Heart left ventricle (tissue), 16 donors: ENCODE measurements at regions not wholly inside any gene's neighbourhood (a gene's known extent, or its start where the extent isn't known, plus 50 kb on each side); places are given as distances from the start of the nearest gene placed in this dataset.

Experiments
- ATAC-seq, 4 donors: fragments of 200-7000 bp; cut with Tn5 transposase; one replicate each; pipeline ENCODE4 v1.9.1; 2020 to 2022; ENCODE audit warnings: moderate library complexity in 4 of 4, mild to moderate bottlenecking in 3 of 4, moderate number of reproducible peaks in 1 of 4
- DNase-seq, 5 donors: peaks; one replicate each; pipeline ENCODE4 v3.0.0-alpha.2; 2020
- H3K27ac ChIP-seq, 12 donors: fragments of 200-600 bp; sonication (generic) in 4 of 12; one replicate each; pipeline versions ENCODE4 v1.5.0 to v1.8.0; 2016 to 2022; ENCODE audit warnings: mild to moderate bottlenecking in 2 of 12
- H3K27me3 ChIP-seq, 9 donors: fragments of 200-600 bp; sonication (generic) in 2 of 9; one replicate each; pipeline versions ENCODE4 v1.5.1 to v1.8.0; 2016 to 2022; ENCODE audit warnings: mild to moderate bottlenecking in 3 of 9
- H3K36me3 ChIP-seq, 9 donors: fragments of 200-600 bp; sonication (generic) in 2 of 9; one replicate each; pipeline versions ENCODE4 v1.5.0 to v1.8.0; 2018 to 2022; ENCODE audit warnings: mild to moderate bottlenecking in 2 of 9
- H3K4me1 ChIP-seq, 12 donors: fragments of 200-600 bp; sonication (generic) in 4 of 12; one replicate each; pipeline versions ENCODE4 v1.5.0 to v1.8.0; 2016 to 2022; ENCODE audit warnings: mild to moderate bottlenecking in 3 of 12
- H3K4me3 ChIP-seq, 12 donors: fragments of 200-600 bp; sonication (generic) in 4 of 12; one replicate each; pipeline versions ENCODE4 v1.5.0 to v1.8.0; 2017 to 2022; ENCODE audit warnings: mild to moderate bottlenecking in 9 of 12, moderate library complexity in 4 of 12
- H3K9me3 ChIP-seq, 12 donors: fragments of 200-600 bp; sonication (generic) in 4 of 12; one replicate each; pipeline versions ENCODE4 v1.5.0 to v1.8.0; 2016 to 2022; ENCODE audit warnings: mild to moderate bottlenecking in 1 of 12
- CTCF ChIP-seq, 12 donors: fragments of 200-600 bp; sonication (generic) in 4 of 12; IDR thresholded peaks; one replicate each; pipeline versions ENCODE4 v1.5.0 to v1.8.0; 2018 to 2022; ENCODE audit warnings: antibody characterized with exemption in 12 of 12, mild to moderate bottlenecking in 5 of 12
- POLR2A ChIP-seq, 2 donors: fragments of 450-650 bp; IDR thresholded peaks; one replicate each; pipeline ENCODE4 v1.6.1; 2017; ENCODE audit warnings: antibody characterized with exemption in 2 of 2, mild to moderate bottlenecking in 2 of 2, moderate library complexity in 2 of 2
- WGBS, 4 donors: extraction: QIAGEN DNeasy Blood & Tissue Kit in 2 of 4; methylation state at CpG; one replicate each; pipeline versions ENCODE4 v1.1.5 to v1.1.7; 2013 to 2018; 5-methylcytosine and 5-hydroxymethylcytosine counted together
- intact Hi-C, 10 donors: fragments of 100-400 bp; cut with DNase I; formaldehyde crosslinking; loops; one replicate each; pipeline versions ENCODE4 v1.11.1 to v1.14.2; 2022
- donor health status: ischemic (EF 13 %, LVEDD 7.1; RV severe dilation, severe dysfunction).
- donor health status: healthy with polysubstance abuse.
- donor health status: DM: no; HTN: yes; CAD: no.
- donor health status: DM: no; HTN: no; CAD: no.
- donor health status: ischemic (EF 25% LVEDD 6.9; RV normal size, moderate dysfunction).
- donor health status: ischemic (EF 25% LVEDD 5.7; RV mildly dilated, moderate dysfunction).
- donor health status: healthy.
- donor health status: DM: yes; HTN: yes; CAD: no.
- donor health status: ischemic (EF 35%, LVEDD 5.7; RV mildly dilated, moderate dysfunction).
- donor health status: nonischemic (EF 11% LVEDD 7.7; RV severe dilation, severe dysfunction).
- donor health status: DM: yes; HTN: yes; CAD: no.
- donor health status: PGD.
- donor health status: ischemic (EF 29% LVEDD 5.4; RV normal size, mild dysfunction).
- donor health status: nonischemic (EF 23%, LVEDD 6.1; RV moderate dilation, normal function).

GRCh38 chr6:30795549-30796293 is 51.4 kb upstream of the IER3 start:
- H3K4me3 ChIP-seq = no peak overlapping the region
- intact Hi-C loops = no loop called here
- no peak for ATAC-seq
- peaks cover 0 to 30% (median 4%) of the 10 kb centered on the region in 12 donors for H3K4me1 ChIP-seq
- WGBS, 4 donors = 88 to 98% (median 96%) methylated on average over 3 of the region's 3 CpGs
- no peaks in the 10 kb centered on the region for H3K36me3 ChIP-seq
- TF ChIP-seq CTCF (IDR thresholded peaks at IDR 0.05) (no peak), POLR2A (IDR thresholded peaks at IDR 0.05) (no peak)
- no peak for DNase-seq
- H3K27ac ChIP-seq = no peak overlapping the region
- H3K27me3 ChIP-seq = no peaks in the 10 kb centered on the region
- H3K9me3 ChIP-seq = no peaks in the 10 kb centered on the region
